GM18511 (cell line): ENCODE measurements at regions not wholly inside any gene's neighbourhood (a gene's known extent, or its start where the extent isn't known, plus 50 kb on each side); places are given as distances from the start of the nearest gene placed in this dataset.

Experiments used
- ATAC-seq: cut with Tn5 transposase; IDR thresholded peaks from one replicate; pipeline ENCODE4 v1.9.1; 2021; ENCODE audit warnings: mild to moderate bottlenecking, moderate library complexity; ENCODE audit not compliant: unreplicated experiment

GRCh38 chr3:76502076-76502475, 537.8 kb upstream of the ROBO2 start:
- ATAC-seq: no peak

- no peak for ATAC-seq
Observed at GRCh38 chr3:76505202-76505845, 534.6 kb upstream of the ROBO2 start.

GRCh38 chr3:76509179-76509830, 530.6 kb upstream of the ROBO2 start:
- no peak for ATAC-seq

DNA sequence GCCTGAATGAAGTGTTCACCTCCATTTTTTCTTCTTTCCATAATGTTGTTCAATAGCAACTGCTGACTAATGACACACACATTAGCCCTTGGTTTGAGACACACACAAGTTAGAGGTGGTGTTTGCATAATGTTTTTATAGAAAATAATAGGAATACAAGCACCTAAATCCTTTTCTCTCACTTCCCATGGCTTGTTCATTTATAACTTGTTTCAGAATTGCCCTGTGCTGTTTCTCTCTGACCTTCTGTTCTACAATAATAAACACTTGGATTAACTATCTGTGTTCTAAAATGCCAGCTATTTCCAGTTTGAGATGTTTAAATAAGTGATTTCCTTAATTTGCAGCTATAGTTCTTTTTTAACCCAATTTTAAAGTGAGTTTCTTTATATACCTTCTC, 525.1 kb upstream of the ROBO2 start:
- ATAC-seq: no peak

DNA sequence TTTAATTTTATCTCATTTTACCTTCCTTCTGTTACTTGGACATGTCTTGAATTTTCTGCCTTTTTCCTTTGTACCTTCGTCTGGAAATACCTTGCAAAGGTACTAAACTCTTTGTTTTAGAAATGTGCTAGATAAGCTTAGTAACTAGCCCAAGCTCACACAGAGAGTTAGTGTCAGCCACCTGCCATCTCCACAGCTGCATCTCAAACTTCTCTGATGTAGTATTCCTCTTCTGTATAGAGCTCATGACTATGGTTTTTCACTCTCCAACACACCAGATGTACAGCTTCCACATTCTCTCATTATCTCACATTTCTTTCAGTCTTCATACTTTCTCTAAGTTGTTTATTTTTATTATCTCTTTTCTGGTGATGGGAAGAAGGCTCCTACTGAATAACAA, 516.6 kb upstream of the ROBO2 start:
- ATAC-seq: no peak

DNA sequence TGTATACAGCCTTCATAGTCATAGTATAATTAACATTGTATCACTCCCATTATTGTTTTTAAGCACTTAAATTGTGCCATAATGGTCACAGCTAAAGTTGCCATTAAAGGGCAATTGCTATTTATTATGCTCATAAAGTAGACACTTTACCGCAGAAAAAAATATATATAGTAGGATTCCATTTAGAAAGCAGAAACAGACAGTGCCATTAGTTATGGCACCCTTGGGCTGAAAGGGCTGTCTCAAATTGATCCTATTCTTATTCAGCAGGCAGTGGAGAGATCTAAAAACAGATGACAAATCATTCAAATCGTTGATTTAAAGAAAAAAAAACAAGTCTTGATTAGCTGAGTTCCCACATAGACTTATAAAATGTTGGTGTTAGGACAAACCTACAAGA, 514.2 kb upstream of the ROBO2 start:
- no peak for ATAC-seq

DNA sequence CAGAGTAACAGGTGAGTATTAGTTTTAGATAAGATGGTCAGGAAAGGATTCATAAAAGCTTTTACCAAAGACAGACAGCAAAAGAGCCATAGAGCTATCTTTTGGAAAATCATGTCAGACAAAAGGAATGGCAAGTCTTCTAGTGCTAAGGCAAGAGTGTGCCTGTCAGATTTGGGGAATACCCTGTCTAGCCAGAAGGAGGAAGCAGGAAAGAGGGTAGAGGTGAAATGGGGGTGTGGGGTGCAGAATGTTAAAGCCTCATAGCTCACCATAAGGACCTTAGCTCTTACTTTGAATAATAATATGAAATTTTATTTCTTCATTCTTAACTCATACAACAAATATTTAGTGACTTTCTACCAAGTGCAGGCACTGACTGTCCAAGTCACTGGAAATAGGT, 512.1 kb upstream of the ROBO2 start:
- peak; percentile 52 for ATAC-seq

- no peak for ATAC-seq
Observed at GRCh38 chr3:76532158-76532822, 507.6 kb upstream of the ROBO2 start.

- peak; percentile 52 for ATAC-seq
Observed at GRCh38 chr3:76533710-76534109, 506.2 kb upstream of the ROBO2 start.

GRCh38 chr3:76537857-76538256, 502.0 kb upstream of the ROBO2 start:
- ATAC-seq: peak; percentile 84

GRCh38 chr3:76547674-76548073, 492.2 kb upstream of the ROBO2 start:
- ATAC-seq: no peak

GRCh38 chr3:76550522-76551201, 489.2 kb upstream of the ROBO2 start:
- ATAC-seq: no peak

- ATAC-seq: no peak
Observed at GRCh38 chr3:76551739-76552138, 488.2 kb upstream of the ROBO2 start.

DNA sequence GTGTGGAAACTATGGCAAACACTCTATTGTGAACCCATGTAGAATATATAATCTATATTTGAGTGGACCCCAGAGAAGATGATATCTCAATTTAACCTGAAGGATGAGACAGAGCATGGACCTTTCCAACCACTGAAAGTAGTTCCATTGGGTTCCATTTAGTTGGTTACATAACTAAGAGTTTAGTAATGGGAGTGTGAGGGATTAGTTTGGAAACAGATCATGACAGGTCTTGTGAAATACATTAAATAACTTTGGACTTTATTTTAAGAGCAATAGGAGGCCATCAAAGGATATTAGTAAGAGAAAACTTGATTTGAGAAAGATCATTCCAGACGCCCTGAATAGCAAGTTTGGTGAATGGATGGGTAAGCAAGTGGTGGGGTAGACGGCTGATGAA, 487.2 kb upstream of the ROBO2 start:
- ATAC-seq: no peak

DNA sequence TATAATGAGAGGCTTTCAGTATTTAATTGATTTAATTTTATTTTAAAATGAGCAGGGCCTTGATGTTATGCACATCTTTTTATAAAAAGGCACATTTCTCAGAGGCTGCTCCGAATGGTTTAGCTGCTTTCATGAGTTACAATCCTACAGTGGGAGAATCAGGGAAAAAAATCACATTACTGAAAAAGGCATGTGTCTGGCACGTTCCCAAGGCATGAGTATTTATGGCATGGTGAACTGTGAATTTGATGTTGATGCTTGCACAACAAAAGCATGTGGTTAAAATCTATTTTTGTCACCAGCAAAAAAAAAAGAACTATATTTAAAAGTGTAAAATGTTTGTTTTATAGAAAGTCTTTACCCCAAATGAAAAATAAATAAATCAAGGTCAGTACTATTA, 485.2 kb upstream of the ROBO2 start:
- no peak for ATAC-seq

DNA sequence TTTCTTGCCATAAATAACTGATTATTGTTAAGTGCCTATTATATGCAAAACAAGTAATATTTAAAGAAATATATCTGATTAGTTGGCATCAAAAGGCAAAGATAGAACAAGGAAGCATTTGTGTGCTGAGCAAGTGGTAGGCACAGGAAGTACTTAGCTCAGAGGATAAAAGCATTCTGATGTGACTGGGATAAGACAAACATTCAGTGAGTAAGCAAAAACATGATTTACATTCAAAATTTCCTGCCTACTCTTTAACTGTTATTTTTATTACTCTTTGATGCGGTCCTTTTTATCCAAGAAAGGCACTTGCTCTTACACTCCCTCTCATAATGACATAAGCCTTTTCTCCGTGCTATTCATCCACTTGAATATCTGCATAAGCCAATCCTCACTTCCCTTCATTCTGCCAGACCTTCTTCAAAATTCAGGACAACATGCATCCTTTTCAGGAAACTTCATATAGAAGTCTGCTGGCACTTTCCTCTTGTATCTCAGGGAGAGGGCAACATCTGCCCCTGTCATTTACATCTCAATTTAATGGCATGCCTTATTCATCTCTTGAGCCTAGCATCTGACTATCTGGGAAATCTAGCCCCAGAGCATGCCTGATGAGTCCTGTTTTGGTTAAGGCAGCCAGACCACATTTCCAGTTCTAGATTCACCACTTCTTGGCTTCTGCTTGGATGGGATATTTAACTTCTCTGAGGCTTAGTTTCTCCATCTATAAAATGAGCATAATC, 478.2 kb upstream of the ROBO2 start:
- ATAC-seq: no peak

DNA sequence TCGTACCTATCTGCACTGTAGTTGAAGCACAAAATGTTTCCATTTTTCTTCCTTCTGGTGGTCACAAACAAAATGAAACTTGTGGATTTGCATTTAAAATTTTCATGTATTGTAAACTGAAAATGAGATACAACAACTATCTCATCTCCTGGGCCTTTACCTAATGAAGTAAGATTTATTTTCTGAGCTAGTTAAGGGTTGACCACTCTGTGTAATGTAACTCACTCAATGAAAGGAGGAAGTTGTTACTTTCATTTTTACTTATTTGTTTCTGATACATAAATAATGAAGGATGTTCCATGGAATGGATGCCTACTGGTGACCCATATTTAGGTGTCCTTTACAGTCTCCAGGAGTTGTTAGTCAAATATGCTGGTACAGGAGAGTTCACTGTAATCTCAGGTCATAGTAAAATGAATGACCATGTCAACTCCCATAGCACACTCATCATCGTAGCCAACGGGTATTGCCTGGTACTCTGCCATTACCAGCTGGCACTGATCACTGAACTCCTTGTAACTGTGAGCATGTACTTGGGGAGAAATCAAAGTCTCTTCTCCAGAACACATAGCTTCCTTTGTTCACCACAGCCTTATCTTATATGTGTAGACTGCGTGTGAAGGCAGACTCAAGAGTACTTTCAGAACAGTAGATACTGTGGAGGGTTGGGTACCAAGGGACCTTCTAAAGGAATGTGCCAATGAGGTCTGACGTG, 474.2 kb upstream of the ROBO2 start:
- ATAC-seq: no peak

DNA sequence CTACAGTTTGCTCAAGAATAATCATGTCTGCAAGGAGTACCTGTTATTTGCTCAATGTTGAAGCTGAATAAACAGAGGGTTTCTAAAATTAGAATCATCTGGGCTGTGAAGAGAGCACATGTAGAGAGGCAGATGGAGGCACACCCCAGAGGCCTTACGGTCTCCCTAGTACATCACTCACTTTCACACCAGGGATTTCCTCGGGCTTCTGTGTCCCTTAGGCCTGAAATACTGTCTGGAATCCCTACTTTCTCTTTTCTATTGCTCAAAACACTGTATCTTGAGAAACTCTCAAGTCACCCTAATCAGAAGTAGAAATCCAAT, 473.7 kb upstream of the ROBO2 start:
- no peak for ATAC-seq

- ATAC-seq: no peak
Observed at GRCh38 chr3:76566904-76567303, 473.0 kb upstream of the ROBO2 start.

DNA sequence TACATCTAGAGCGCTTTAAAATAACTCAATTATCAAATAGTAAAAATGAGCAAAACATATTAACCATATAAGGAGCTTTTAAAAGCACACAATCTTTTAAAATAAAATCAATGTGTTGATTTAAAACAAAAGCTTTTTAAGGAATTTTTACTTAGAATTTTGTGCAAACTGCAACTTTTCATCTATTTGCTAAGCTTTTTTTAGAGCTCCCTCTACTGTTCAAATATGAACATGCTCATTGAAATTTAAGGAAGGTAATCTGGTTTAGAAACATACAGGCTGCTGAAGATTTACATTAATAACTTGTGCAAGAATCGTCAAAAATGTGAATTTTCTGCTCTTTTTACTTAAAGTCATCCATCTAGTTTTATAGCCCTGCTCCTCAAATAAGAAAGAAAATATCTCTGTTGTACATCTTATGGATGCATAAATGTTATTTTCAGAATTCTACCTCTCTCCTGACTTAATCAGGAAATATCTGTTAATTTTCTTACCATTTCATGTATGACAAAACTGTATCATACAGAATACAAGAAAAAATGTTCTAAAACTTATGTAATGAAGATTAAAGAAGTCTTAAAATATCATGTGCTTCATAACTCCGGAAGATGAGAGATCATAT, 469.4 kb upstream of the ROBO2 start:
- ATAC-seq: no peak
